Sigmoid colon (tissue), 6 donors: ENCODE measurements at regions not wholly inside any gene's neighbourhood (a gene's known extent, or its start where the extent isn't known, plus 50 kb on each side); places are given as distances from the start of the nearest gene placed in this dataset.
A peak's percentile ranks its signal among the peaks of the same experiment; 100 is the strongest.

Experiments used
- DNase-seq: peaks from one replicate; pipeline ENCODE4 v3.0.0-alpha.2; 2019
- H3K27ac ChIP-seq, 4 donors: fragments of 200-600 bp; sonication (generic); one replicate each; pipeline ENCODE4 v1.5.1; 2016 to 2019; ENCODE audit warnings: mild to moderate bottlenecking in 1 of 4
- H3K27me3 ChIP-seq, 3 donors: fragments of 200-600 bp; sonication (generic); one replicate each; pipeline ENCODE4 v1.5.1; 2019; ENCODE audit warnings: mild to moderate bottlenecking in 1 of 3
- H3K36me3 ChIP-seq, 4 donors: fragments of 200-600 bp; sonication (generic); one replicate each; pipeline ENCODE4 v1.5.1; 2016 to 2019
- H3K4me1 ChIP-seq, 4 donors: fragments of 200-600 bp; sonication (generic); one replicate each; pipeline ENCODE4 v1.5.1; 2017 to 2019
- H3K4me3 ChIP-seq, 4 donors: fragments of 200-600 bp; sonication (generic); one replicate each; pipeline ENCODE4 v1.5.1; 2017 to 2019; ENCODE audit warnings: mild to moderate bottlenecking in 2 of 4, moderate library complexity in 1 of 4
- H3K9me3 ChIP-seq, 4 donors: fragments of 200-600 bp in 3 of 4; sonication (generic) in 3 of 4; one replicate each; pipeline versions ENCODE4 v1.5.1 to v1.6.1; 2013 to 2019
- EP300 ChIP-seq, 4 donors: sonication (generic); formaldehyde crosslinking; IDR thresholded peaks; one replicate each; pipeline ENCODE4 v1.6.1; 2017; ENCODE audit warnings: antibody characterized with exemption in 4 of 4
- POLR2A ChIP-seq, 2 donors: fragments of 450-650 bp; IDR thresholded peaks; one replicate each; pipeline ENCODE4 v1.6.1; 2016; ENCODE audit warnings: antibody characterized with exemption in 2 of 2, mild to moderate bottlenecking in 2 of 2, moderate library complexity in 2 of 2
- POLR2AphosphoS5 ChIP-seq, 4 donors: sonication (generic); formaldehyde crosslinking; IDR thresholded peaks; one replicate each; pipeline ENCODE4 v1.6.1; 2017; ENCODE audit warnings: antibody characterized with exemption in 4 of 4
- WGBS, 2 donors: extraction: QIAGEN DNeasy Blood & Tissue Kit; methylation state at CpG; one replicate each; pipeline ENCODE4 v1.1.7; 2013; 5-methylcytosine and 5-hydroxymethylcytosine counted together
- intact Hi-C: fragments of 100-400 bp; cut with DNase I; formaldehyde crosslinking; loops from one replicate; pipeline ENCODE4 v1.15.1; 2023
- TF ChIP-seq, protein P1 (sequence below), 4 experiments: fragments of 450-650 bp in 3 of 4; fragments of 200-600 bp in 1 of 4; IDR thresholded peaks; one replicate each; pipeline ENCODE4 v1.5.1; 2016 to 2019; ENCODE audit warnings: antibody characterized with exemption in 4 of 4, mild to moderate bottlenecking in 3 of 4, moderate library complexity in 2 of 4
- donor health status: healthy with polysubstance abuse.
- donor health status: healthy.

DNA sequence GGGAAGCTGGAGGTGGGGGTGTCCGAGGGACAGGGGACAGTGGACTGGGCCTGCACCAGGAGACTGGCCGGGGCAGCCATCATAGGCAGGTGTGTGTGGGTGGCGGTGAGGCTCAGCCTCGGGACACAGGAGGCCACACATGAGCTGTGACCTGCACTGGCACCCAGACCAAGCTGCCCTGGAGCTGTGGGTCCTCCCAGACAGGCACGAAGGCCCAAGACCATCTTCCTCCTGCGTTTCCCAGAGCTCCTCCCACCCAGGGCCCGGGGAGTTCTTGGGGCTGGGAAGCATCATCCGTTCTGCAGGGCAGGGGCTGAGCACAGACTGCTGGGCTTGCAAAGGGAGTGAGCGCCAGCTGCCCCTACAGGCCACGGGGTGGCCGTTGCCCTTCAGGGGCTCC lies 87.4 kb downstream of the PDGFA start:
- intact Hi-C loops: no loop called here
- H3K4me3 ChIP-seq: no peak overlapping the region

DNA sequence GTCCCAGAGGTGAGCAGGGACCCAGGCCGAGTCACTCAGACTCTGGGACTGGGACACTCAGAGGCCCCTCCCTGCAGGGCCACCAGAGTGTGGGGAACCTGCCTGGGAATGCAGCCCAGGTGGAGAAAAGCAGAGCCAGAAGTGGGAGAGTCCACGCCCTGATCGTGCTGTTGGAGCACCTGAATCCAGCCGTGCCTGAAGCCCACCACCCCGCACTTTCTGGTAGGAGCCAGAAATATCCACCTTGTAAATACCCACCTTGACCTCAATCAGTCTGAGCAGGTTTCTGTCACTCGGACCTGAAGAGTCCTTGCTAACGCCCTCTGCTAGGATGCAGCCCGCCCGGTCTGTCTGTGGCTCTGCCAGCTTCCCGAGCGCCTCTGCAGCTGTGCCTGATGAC lies 86.7 kb downstream of the PDGFA start:
- no peaks in the 10 kb centered on the region for H3K9me3 ChIP-seq

More for the DNA sequence above, 87.4 kb downstream of the PDGFA start:
- Histone ChIP-seq H3K27me3 (peaks cover 0 to 10% (median 0%) of the 10 kb centered on the region in 3 donors), H3K27ac (peak overlapping the region in 3 of 4 donors; percentile 13 to 51 (median 25)), H3K9me3 (no peaks in the 10 kb centered on the region), H3K4me1 (peaks cover 0 to 9% (median 0%) of the 10 kb centered on the region in 4 donors), H3K36me3 (no peaks in the 10 kb centered on the region)
- TF ChIP-seq POLR2A (IDR thresholded peaks at IDR 0.05) (no peak), EP300 (IDR thresholded peaks at IDR 0.05) (no peak), POLR2AphosphoS5 (IDR thresholded peaks at IDR 0.05) (no peak)
- TF ChIP-seq, protein P1, sequence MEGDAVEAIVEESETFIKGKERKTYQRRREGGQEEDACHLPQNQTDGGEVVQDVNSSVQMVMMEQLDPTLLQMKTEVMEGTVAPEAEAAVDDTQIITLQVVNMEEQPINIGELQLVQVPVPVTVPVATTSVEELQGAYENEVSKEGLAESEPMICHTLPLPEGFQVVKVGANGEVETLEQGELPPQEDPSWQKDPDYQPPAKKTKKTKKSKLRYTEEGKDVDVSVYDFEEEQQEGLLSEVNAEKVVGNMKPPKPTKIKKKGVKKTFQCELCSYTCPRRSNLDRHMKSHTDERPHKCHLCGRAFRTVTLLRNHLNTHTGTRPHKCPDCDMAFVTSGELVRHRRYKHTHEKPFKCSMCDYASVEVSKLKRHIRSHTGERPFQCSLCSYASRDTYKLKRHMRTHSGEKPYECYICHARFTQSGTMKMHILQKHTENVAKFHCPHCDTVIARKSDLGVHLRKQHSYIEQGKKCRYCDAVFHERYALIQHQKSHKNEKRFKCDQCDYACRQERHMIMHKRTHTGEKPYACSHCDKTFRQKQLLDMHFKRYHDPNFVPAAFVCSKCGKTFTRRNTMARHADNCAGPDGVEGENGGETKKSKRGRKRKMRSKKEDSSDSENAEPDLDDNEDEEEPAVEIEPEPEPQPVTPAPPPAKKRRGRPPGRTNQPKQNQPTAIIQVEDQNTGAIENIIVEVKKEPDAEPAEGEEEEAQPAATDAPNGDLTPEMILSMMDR (IDR thresholded peaks at IDR 0.05): no peak
- DNase-seq: no peak
- 88 to 89% methylated on average over 11 of the region's 11 CpGs for WGBS, 2 donors

DNA sequence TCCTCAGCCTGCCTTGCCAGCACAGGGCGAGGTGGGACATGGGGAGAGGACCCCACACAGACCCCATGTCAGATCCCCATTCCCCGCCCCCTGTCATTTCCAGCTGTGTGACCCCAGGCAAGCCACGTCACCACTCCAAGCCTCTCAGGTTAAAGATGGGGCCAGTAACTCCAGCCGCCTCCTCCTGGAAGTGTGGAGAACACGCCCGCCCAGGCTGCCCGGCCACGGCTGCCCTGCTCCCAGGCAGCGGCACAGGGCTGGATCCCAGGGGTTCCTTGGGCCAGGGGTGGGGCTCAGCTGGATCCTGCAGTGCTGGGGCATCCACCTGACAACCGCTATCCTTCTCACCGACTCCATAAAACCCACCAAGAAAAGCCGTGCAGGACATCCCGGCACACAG lies 86.1 kb downstream of the PDGFA start:
- intact Hi-C loops: no loop called here
- Histone ChIP-seq H3K27me3 (peaks cover 0 to 10% (median 0%) of the 10 kb centered on the region in 3 donors), H3K36me3 (no peaks in the 10 kb centered on the region), H3K4me3 (no peak overlapping the region), H3K9me3 (no peaks in the 10 kb centered on the region), H3K4me1 (peaks cover 0 to 9% (median 0%) of the 10 kb centered on the region in 4 donors), H3K27ac (no peak overlapping the region)
- 66 to 90% methylated on average over 13 of the region's 13 CpGs for WGBS, 2 donors
- TF ChIP-seq EP300 (IDR thresholded peaks at IDR 0.05) (no peak), POLR2A (IDR thresholded peaks at IDR 0.05) (no peak), POLR2AphosphoS5 (IDR thresholded peaks at IDR 0.05) (no peak)
- TF ChIP-seq, protein P1 (IDR thresholded peaks at IDR 0.05): no peak
- DNase-seq: no peak

More for the DNA sequence above, 86.7 kb downstream of the PDGFA start:
- 81 to 92% methylated on average over 11 of the region's 11 CpGs for WGBS, 2 donors
- Histone ChIP-seq H3K4me3 (no peak overlapping the region), H3K27me3 (peaks cover 0 to 10% (median 0%) of the 10 kb centered on the region in 3 donors), H3K36me3 (no peaks in the 10 kb centered on the region), H3K27ac (no peak overlapping the region), H3K4me1 (peaks cover 0 to 9% (median 0%) of the 10 kb centered on the region in 4 donors)
- no peak for DNase-seq
- intact Hi-C loops: no loop called here
- TF ChIP-seq POLR2A (IDR thresholded peaks at IDR 0.05) (no peak), POLR2AphosphoS5 (IDR thresholded peaks at IDR 0.05) (no peak), EP300 (IDR thresholded peaks at IDR 0.05) (no peak)
- TF ChIP-seq, protein P1 (IDR thresholded peaks at IDR 0.05): no peak

DNA sequence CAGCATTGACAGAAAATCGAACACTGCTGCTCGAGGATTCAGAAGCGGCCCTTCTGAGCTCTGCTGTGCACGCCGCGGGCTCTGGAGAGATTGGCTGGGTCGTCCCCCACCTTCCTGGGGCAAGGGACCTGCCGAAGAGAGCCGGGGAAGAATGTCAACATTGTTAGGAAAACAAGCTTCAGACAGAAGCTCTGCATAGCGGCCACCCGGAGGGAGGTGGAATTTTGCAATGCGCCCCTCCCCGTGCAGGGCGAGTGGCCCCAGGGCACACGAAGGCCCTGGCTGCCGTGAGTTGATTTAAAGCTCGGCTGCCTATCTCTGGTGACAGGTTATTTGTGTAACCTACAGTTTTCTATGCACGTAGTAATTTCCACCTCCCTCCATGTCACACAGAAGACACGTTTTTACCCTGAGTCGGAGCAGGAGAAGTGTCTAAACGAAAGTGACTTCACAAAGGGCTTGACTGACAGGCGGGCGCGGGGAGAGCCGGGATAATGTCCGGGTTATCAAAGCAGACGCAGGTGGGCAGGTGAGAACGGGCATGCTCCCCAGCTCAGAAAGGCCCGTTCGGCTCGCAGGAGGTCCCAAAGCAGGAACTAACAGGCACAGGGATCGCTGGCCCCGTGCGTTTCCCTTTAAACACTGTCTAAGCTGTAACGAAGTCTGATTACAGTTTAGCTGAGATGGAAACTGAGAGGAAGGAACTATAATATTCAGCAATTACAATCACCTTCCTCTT lies 84.6 kb downstream of the PDGFA start:
- no peak for TF ChIP-seq POLR2AphosphoS5 (IDR thresholded peaks at IDR 0.05)
- TF ChIP-seq EP300 (IDR thresholded peaks at IDR 0.05): no peak
- TF ChIP-seq, protein P1 (IDR thresholded peaks at IDR 0.05): no peak
- no peak for TF ChIP-seq POLR2A (IDR thresholded peaks at IDR 0.05)
- no peak overlapping the region for H3K27ac ChIP-seq
- H3K9me3 ChIP-seq: no peaks in the 10 kb centered on the region
- H3K4me3 ChIP-seq: peak overlapping the region in 1 of 4 donors; percentile 16
- DNase-seq: no peak
- peaks cover 0 to 9% (median 0%) of the 10 kb centered on the region in 4 donors for H3K4me1 ChIP-seq
- H3K27me3 ChIP-seq: peaks cover 0 to 10% (median 0%) of the 10 kb centered on the region in 3 donors
- no peaks in the 10 kb centered on the region for H3K36me3 ChIP-seq
- intact Hi-C loops: no loop called here
- 28 to 46% methylated on average over 35 of the region's 35 CpGs for WGBS, 2 donors
